ENCODE measurements at regions not wholly inside any gene's neighbourhood (a gene's known extent, or its start where the extent isn't known, plus 50 kb on each side); places are given as distances from the start of the nearest gene placed in this dataset.
"Not testable (repeated sequence)": the region's sequence is repeated elsewhere in the genome, so short reads cannot be mapped to it uniquely, and the experiment has no call there.

GRCh38 chr2:138066139-138066806, 102.0 kb downstream of the HNMT start:
- H3K9me3 ChIP-seq (replicated peaks; ENCODE audit: low read length): no peaks in the 10 kb centered on the region
- H3K27me3 ChIP-seq (ENCODE audit: control insufficient read depth, insufficient read depth, low read length): no peaks in the 10 kb centered on the region
- no peak overlapping the region for H3K4me3 ChIP-seq (ENCODE audit: low read length)
- no peaks in the 10 kb centered on the region for H3K4me1 ChIP-seq (ENCODE audit: control insufficient read depth, insufficient read depth, low read length)
- no peak overlapping the region for H3K9ac ChIP-seq (ENCODE audit: low read depth, low read length)
- no peaks in the 10 kb centered on the region for H3K36me3 ChIP-seq (ENCODE audit: insufficient read depth, low read length)
- H3K4me2 ChIP-seq (ENCODE audit: low read length): no peak overlapping the region

- no peak overlapping the region for H3K4me2 ChIP-seq (ENCODE audit: low read length)
- peaks cover 5% of the 10 kb centered on the region for H3K4me1 ChIP-seq (ENCODE audit: control insufficient read depth, insufficient read depth, low read length)
- H3K9me3 ChIP-seq (replicated peaks; ENCODE audit: low read length): no peaks in the 10 kb centered on the region
Measured at GRCh38 chr2:138066841-138067240, 102.6 kb downstream of the HNMT start.

GRCh38 chr2:138068669-138069068, 104.4 kb downstream of the HNMT start:
- not testable (repeated sequence) for H3K36me3 ChIP-seq (ENCODE audit: insufficient read depth, low read length); H3K4me2 ChIP-seq (ENCODE audit: low read length); H3K9me3 ChIP-seq (replicated peaks; ENCODE audit: low read length); H3K4me1 ChIP-seq (ENCODE audit: control insufficient read depth, insufficient read depth, low read length); H3K4me3 ChIP-seq (ENCODE audit: low read length); H3K27me3 ChIP-seq (ENCODE audit: control insufficient read depth, insufficient read depth, low read length); H3K9ac ChIP-seq (ENCODE audit: low read depth, low read length)

More at GRCh38 chr2:138066841-138067240, 102.6 kb downstream of the HNMT start:
- no peaks in the 10 kb centered on the region for H3K36me3 ChIP-seq (ENCODE audit: insufficient read depth, low read length)
- no peak overlapping the region for H3K4me3 ChIP-seq (ENCODE audit: low read length)
- no peak overlapping the region for H3K9ac ChIP-seq (ENCODE audit: low read depth, low read length)
- H3K27me3 ChIP-seq (ENCODE audit: control insufficient read depth, insufficient read depth, low read length): no peaks in the 10 kb centered on the region

DNA sequence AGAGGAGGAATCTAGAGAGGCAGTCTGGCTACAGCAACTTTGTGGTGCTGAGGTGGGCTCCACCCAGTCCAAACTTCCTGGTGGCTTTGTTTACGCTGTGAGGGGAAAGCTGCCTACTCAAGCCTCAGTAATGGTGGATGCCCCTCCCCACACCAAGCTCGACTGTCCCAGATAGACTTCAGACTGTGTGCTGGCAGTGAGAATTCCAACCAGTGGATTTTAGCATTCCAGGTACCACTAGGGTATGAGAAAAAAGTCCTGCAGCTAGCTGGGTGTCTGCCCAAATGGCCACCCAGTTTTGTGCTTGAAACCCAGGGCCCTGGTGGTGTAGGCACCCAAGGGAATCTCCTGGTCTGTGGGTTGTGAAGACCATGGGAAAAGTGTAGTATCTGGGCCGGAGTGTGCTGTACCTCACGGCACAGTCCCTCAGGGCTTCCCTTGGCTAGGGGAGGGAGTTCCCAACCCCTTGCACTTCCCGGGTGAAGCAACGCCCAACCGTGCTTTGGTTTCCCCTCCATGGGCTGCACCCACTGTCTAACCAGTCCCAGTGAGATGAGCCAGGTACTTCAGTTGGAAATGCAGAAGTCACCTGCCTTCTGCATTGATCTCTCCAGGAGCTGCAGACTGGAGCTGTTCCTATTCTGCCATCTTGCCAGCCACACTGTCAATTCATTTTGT, 106.9 kb downstream of the HNMT start:
- H3K9me3 ChIP-seq (replicated peaks; ENCODE audit: low read length); H3K4me3 ChIP-seq (ENCODE audit: low read length); H3K9ac ChIP-seq (ENCODE audit: low read depth, low read length); H3K27me3 ChIP-seq (ENCODE audit: control insufficient read depth, insufficient read depth, low read length); H3K4me1 ChIP-seq (ENCODE audit: control insufficient read depth, insufficient read depth, low read length); H3K36me3 ChIP-seq (ENCODE audit: insufficient read depth, low read length); H3K4me2 ChIP-seq (ENCODE audit: low read length): not testable (repeated sequence)

GRCh38 chr2:138071720-138072719, 107.7 kb downstream of the HNMT start:
- Histone ChIP-seq H3K27me3 (ENCODE audit: control insufficient read depth, insufficient read depth, low read length) (no peaks in the 10 kb centered on the region), H3K4me3 (ENCODE audit: low read length) (no peak overlapping the region), H3K36me3 (ENCODE audit: insufficient read depth, low read length) (no peaks in the 10 kb centered on the region), H3K9ac (ENCODE audit: low read depth, low read length) (no peak overlapping the region), H3K9me3 (replicated peaks; ENCODE audit: low read length) (no peaks in the 10 kb centered on the region), H3K4me1 (ENCODE audit: control insufficient read depth, insufficient read depth, low read length) (peaks cover 8% of the 10 kb centered on the region), H3K4me2 (ENCODE audit: low read length) (peak overlapping the region; percentile 32)

DNA sequence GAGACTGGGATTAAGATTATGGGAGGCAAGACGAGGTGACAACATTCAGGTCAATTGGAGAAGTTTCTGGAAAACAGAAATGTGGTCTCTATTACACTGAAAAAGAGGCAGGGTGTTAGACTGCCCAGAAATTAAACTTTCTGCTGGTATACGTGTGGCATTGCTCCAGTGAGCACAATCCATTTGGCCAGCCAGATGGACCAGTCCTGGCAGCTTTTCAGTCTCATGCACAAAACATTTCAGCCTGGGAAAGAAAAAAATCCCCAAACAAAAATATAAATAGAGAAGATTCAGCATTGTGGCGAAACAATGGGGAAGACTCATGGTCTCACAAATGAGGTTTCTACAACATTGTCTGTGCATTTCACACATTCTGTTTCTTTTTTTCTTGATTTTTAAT, 113.9 kb downstream of the HNMT start:
- Histone ChIP-seq H3K9me3 (replicated peaks; ENCODE audit: low read length) (no peaks in the 10 kb centered on the region), H3K27me3 (ENCODE audit: control insufficient read depth, insufficient read depth, low read length) (no peaks in the 10 kb centered on the region), H3K4me1 (ENCODE audit: control insufficient read depth, insufficient read depth, low read length) (peaks cover 9% of the 10 kb centered on the region), H3K36me3 (ENCODE audit: insufficient read depth, low read length) (no peaks in the 10 kb centered on the region), H3K4me2 (ENCODE audit: low read length) (no peak overlapping the region), H3K4me3 (ENCODE audit: low read length) (no peak overlapping the region), H3K9ac (ENCODE audit: low read depth, low read length) (no peak overlapping the region)

- H3K9me3 ChIP-seq (replicated peaks; ENCODE audit: low read length): no peaks in the 10 kb centered on the region
- no peak overlapping the region for H3K4me3 ChIP-seq (ENCODE audit: low read length)
- H3K4me2 ChIP-seq (ENCODE audit: low read length): no peak overlapping the region
- H3K9ac ChIP-seq (ENCODE audit: low read depth, low read length): no peak overlapping the region
- H3K36me3 ChIP-seq (ENCODE audit: insufficient read depth, low read length): no peaks in the 10 kb centered on the region
- peaks cover 18% of the 10 kb centered on the region for H3K4me1 ChIP-seq (ENCODE audit: control insufficient read depth, insufficient read depth, low read length)
- no peaks in the 10 kb centered on the region for H3K27me3 ChIP-seq (ENCODE audit: control insufficient read depth, insufficient read depth, low read length)
Measured at GRCh38 chr2:138079976-138080375, 115.7 kb downstream of the HNMT start.

DNA sequence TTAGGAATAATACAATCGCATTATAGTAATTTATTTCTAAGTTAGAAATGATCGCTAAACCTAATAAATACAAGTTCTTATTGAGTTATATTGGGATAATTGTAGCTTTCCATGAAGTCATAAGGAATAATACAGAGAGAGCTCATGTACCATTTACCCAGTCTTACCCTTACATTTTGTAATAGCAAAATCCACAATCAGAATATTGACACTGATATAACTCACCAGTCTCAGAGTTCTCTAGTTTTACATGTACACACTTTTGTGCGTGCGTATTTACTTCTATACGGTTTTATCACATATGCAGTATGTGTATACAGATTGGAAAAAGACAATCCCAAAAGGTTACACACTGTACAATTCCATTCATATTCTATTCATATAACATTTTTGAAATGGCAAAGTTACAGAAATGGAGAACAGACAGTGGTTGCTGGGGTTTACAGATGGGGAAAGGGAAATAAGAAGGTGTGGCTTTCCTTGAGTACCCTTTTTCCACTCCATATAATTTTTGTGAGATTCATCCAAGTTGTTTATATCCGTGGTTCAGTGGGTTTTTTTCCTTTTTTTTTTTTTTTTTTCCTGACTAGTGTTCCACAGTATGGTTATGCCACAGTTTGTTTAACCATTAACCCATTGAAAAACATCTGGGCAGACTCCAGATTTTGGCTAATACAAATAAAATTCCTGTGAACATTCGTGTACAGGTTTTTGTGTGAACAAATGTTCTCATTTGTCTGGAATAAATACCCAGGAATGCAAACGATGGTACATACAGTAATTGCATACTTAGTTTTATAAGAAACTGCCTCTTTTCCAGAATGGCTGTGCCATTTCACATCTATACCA, 117.2 kb downstream of the HNMT start:
- Histone ChIP-seq H3K4me1 (ENCODE audit: control insufficient read depth, insufficient read depth, low read length) (peaks cover 31% of the 10 kb centered on the region), H3K9me3 (replicated peaks; ENCODE audit: low read length) (no peaks in the 10 kb centered on the region), H3K4me2 (ENCODE audit: low read length) (no peak overlapping the region), H3K4me3 (ENCODE audit: low read length) (no peak overlapping the region), H3K9ac (ENCODE audit: low read depth, low read length) (no peak overlapping the region), H3K36me3 (ENCODE audit: insufficient read depth, low read length) (no peaks in the 10 kb centered on the region), H3K27me3 (ENCODE audit: control insufficient read depth, insufficient read depth, low read length) (no peaks in the 10 kb centered on the region)

DNA sequence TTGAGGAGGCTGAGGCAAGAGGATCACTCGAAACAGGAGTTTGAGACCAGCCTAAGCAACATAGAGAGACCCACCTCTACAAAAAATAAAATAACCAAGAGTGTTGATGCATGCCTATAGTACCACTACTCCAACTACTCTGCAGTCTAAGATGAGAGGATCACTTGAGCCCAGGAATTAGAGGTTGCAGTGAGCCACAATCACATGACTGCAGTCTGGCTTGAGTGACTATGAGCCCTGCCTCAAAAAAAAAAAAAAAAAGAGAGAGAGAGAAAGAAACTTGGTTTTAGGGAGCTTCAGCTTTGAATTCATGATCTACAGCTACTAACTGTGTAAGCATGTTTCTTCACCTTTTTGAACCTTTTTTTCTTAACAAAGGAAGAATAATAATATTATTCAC, 119.9 kb downstream of the HNMT start:
- Histone ChIP-seq H3K4me3 (ENCODE audit: low read length) (no peak overlapping the region), H3K9me3 (replicated peaks; ENCODE audit: low read length) (no peaks in the 10 kb centered on the region), H3K27me3 (ENCODE audit: control insufficient read depth, insufficient read depth, low read length) (no peaks in the 10 kb centered on the region), H3K9ac (ENCODE audit: low read depth, low read length) (no peak overlapping the region), H3K4me2 (ENCODE audit: low read length) (no peak overlapping the region), H3K36me3 (ENCODE audit: insufficient read depth, low read length) (no peaks in the 10 kb centered on the region), H3K4me1 (ENCODE audit: control insufficient read depth, insufficient read depth, low read length) (peaks cover 37% of the 10 kb centered on the region)

- H3K36me3 ChIP-seq (ENCODE audit: insufficient read depth, low read length); H3K27me3 ChIP-seq (ENCODE audit: control insufficient read depth, insufficient read depth, low read length); H3K4me3 ChIP-seq (ENCODE audit: low read length); H3K9me3 ChIP-seq (replicated peaks; ENCODE audit: low read length); H3K9ac ChIP-seq (ENCODE audit: low read depth, low read length): not testable (repeated sequence)
- Histone ChIP-seq H3K4me2 (ENCODE audit: low read length) (peak overlapping the region; percentile 37), H3K4me1 (ENCODE audit: control insufficient read depth, insufficient read depth, low read length) (peaks cover 33% of the 10 kb centered on the region)
Measured at GRCh38 chr2:138085441-138085840, 121.2 kb downstream of the HNMT start.

DNA sequence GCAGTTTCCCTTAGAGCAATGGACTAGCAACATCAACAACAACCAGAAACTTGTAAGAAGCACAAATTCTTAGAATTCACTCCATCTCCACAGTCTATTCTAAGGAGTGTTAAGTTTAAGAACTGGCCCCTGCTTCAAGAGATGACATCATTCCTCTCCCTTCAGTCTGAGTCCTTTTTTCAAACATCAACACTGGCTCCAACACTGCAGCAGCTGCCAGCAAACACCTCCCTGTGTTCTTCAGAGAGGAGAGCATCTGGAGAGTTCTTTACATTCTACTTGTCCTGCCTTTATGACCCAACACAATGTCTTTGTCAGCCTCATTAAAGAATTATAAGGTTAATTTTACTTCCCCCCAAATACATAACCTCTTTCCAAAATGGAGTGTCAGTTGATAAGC, 122.3 kb downstream of the HNMT start:
- Histone ChIP-seq H3K36me3 (ENCODE audit: insufficient read depth, low read length) (no peaks in the 10 kb centered on the region), H3K27me3 (ENCODE audit: control insufficient read depth, insufficient read depth, low read length) (no peaks in the 10 kb centered on the region), H3K4me3 (ENCODE audit: low read length) (no peak overlapping the region), H3K4me1 (ENCODE audit: control insufficient read depth, insufficient read depth, low read length) (peaks cover 33% of the 10 kb centered on the region), H3K4me2 (ENCODE audit: low read length) (no peak overlapping the region), H3K9me3 (replicated peaks; ENCODE audit: low read length) (no peaks in the 10 kb centered on the region), H3K9ac (ENCODE audit: low read depth, low read length) (no peak overlapping the region)

All from skeletal muscle satellite cell (primary cell).